OCI-LY3 (cell line): ENCODE measurements at regions not wholly inside any gene's neighbourhood (a gene's known extent, or its start where the extent isn't known, plus 50 kb on each side); places are given as distances from the start of the nearest gene placed in this dataset.

Source experiments
- H2AFZ ChIP-seq: fragments of 200-600, 300-600 bp; shearing (Covaris generic); 2 replicates; pipeline ENCODE4 v1.6.0; 2014; ENCODE audit warnings: antibody characterized with exemption, low read depth, low read length
- H3K27ac ChIP-seq: fragments of 200-600, 300-600 bp; sonication (generic); 2 replicates; pipeline ENCODE4 v1.5.1; 2014; ENCODE audit warnings: mild to moderate bottlenecking, low read length, moderate library complexity, mixed read lengths
- H3K27me3 ChIP-seq: fragments of 200-600, 300-600 bp; sonication (generic); 2 replicates; pipeline ENCODE4 v1.6.1; 2014; ENCODE audit warnings: low read depth, low read length, mixed read lengths
- H3K36me3 ChIP-seq: fragments of 200-600, 300-600 bp; sonication (generic); replicated peaks from 2 replicates; pipeline ENCODE3; 2014; ENCODE audit warnings: low read depth, low read length, mixed read lengths
- H3K4me1 ChIP-seq: fragments of 300-600, 200-600 bp; sonication (generic); 2 replicates; pipeline ENCODE4 v1.6.1; 2014; ENCODE audit warnings: low read length, mixed read lengths
- H3K4me2 ChIP-seq: fragments of 200-600, 300-600 bp; sonication (generic); 2 replicates; pipeline ENCODE4 v1.6.1; 2014; ENCODE audit warnings: low read length, mixed read lengths
- H3K4me3 ChIP-seq: fragments of 300-600, 200-600 bp; sonication (generic); 2 replicates; pipeline ENCODE4 v1.5.1; 2014; ENCODE audit warnings: antibody characterized with exemption, mild to moderate bottlenecking, low read length, moderate library complexity
- H3K79me2 ChIP-seq: fragments of 300-600, 200-600 bp; shearing (Covaris generic); 2 replicates; pipeline ENCODE4 v1.6.1; 2014; ENCODE audit warnings: mild to moderate bottlenecking, low read length, mixed read lengths
- H3K9ac ChIP-seq: fragments of 300-600, 200-600 bp; shearing (Covaris generic); 2 replicates; pipeline ENCODE4 v1.6.0; 2014; ENCODE audit warnings: mild to moderate bottlenecking, low read length, moderate library complexity
- H3K9me3 ChIP-seq: fragments of 200-600, 300-600 bp; shearing (Covaris generic); 2 replicates; pipeline ENCODE4 v1.6.1; 2014; ENCODE audit warnings: low read length, mixed read lengths; ENCODE audit not compliant: insufficient read depth
- H4K20me1 ChIP-seq: fragments of 200-600, 300-600 bp; sonication (generic); 2 replicates; pipeline ENCODE4 v1.6.1; 2016; ENCODE audit warnings: low read length, mixed read lengths; ENCODE audit not compliant: insufficient read depth
- EZH2phosphoT487 ChIP-seq: fragments of 200-600 bp; shearing (Covaris generic); IDR thresholded peaks from 2 replicates; pipeline ENCODE4 v1.6.1; 2018; ENCODE audit warnings: antibody characterized with exemption, mixed run types, low read depth
- TF ChIP-seq, protein P1 (sequence below): fragments of 200-600, 300-600 bp; sonication (generic); IDR thresholded peaks from 2 replicates; pipeline ENCODE4 v1.5.1; 2014; ENCODE audit warnings: antibody characterized with exemption, low read length, low read depth

DNA sequence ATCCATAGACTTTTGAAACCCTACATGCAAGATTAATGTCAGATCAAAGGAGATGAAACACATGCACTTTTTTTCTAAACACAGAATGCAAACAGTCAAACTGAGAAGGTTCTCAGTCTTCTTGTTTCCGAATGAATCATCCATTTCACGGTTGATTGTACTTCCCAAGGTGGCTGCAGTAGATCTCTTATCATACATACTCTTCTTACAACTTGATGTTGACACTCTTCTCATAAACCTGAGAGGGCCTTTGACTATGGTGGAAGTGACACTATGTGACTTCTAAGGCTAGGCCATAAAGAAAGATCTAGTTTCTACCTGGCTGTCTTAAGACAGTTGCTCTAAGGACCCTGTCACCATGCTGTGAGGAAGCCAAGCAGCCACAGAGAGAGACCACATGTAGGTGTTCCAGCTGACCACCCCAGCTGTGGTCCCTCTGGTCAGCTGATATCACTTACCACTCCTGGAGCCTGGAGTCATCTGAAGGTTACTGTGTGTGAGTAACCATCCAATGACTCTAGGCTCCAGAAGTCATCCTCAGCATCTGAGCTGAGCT, 67.2 kb upstream of the HMGA2 start:
- peak overlapping the region; percentile 23 for H3K27ac ChIP-seq
- TF ChIP-seq, protein P1, sequence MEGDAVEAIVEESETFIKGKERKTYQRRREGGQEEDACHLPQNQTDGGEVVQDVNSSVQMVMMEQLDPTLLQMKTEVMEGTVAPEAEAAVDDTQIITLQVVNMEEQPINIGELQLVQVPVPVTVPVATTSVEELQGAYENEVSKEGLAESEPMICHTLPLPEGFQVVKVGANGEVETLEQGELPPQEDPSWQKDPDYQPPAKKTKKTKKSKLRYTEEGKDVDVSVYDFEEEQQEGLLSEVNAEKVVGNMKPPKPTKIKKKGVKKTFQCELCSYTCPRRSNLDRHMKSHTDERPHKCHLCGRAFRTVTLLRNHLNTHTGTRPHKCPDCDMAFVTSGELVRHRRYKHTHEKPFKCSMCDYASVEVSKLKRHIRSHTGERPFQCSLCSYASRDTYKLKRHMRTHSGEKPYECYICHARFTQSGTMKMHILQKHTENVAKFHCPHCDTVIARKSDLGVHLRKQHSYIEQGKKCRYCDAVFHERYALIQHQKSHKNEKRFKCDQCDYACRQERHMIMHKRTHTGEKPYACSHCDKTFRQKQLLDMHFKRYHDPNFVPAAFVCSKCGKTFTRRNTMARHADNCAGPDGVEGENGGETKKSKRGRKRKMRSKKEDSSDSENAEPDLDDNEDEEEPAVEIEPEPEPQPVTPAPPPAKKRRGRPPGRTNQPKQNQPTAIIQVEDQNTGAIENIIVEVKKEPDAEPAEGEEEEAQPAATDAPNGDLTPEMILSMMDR: no peak
- no peak for TF ChIP-seq EZH2phosphoT487
- peak overlapping the region; percentile 50 for H3K4me2 ChIP-seq
- no peak overlapping the region for H3K9ac ChIP-seq
- no peaks in the 10 kb centered on the region for H3K9me3 ChIP-seq
- no peak overlapping the region for H2AFZ ChIP-seq
- H3K27me3 ChIP-seq: peaks cover 65% of the 10 kb centered on the region
- no peaks in the 10 kb centered on the region for H3K79me2 ChIP-seq
- H3K36me3 ChIP-seq: no peaks in the 10 kb centered on the region
- 0 out of 2 replicates have a peak, but pooled peaks cover 4% of the 10 kb centered on the region for H4K20me1 ChIP-seq
- H3K4me1 ChIP-seq: peaks cover 23% of the 10 kb centered on the region
- H3K4me3 ChIP-seq: peak overlapping the region; percentile 8; the same call in 1 of the 2 replicates

DNA sequence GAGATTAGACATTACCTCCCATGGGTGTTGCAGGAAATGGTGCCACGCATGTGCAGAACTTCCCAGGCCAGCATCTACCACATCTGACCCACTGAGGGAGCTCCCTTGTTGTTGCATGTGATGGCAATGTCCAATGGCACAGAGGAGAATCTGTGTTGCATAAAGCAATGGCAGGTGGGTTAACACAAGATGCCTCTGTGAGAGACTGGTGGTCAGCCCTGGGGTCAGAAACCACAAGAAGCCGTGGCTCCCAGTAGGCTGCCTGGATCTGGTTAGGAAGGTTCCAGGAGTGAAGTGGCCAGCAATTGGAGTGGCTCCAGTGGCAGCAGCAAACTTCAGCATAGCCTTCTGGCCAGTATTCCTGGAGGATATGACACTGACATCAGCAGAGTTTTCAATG, 65.9 kb upstream of the HMGA2 start:
- Histone ChIP-seq H3K79me2 (no peaks in the 10 kb centered on the region), H3K4me2 (no peak overlapping the region), H3K36me3 (no peaks in the 10 kb centered on the region), H2AFZ (no peak overlapping the region), H3K4me1 (peaks cover 23% of the 10 kb centered on the region), H3K9me3 (no peaks in the 10 kb centered on the region), H3K9ac (no peak overlapping the region), H4K20me1 (0 out of 2 replicates have a peak, but pooled peaks cover 4% of the 10 kb centered on the region), H3K27ac (no peak overlapping the region), H3K27me3 (peaks cover 59% of the 10 kb centered on the region), H3K4me3 (no peak overlapping the region)
- no peak for TF ChIP-seq EZH2phosphoT487
- TF ChIP-seq, protein P1: no peak

DNA sequence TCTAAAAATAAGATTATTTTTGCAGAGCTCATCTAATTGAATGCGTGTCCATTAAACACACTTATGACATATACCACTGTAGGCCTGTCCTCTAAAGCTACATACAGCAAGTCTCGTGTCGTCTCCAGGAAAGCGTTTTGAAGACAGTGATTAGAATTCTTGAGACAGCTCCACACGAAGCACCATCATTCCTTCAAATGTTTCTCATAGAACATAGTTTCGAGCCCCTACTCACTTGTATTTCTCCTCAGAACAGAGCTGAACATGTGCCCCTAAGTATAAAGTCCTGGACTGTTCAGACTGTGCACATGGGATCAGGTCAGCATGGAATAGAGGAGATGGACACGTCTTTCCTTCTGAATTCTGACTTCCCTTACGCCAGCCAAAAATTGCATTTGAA, 64.5 kb upstream of the HMGA2 start:
- no peaks in the 10 kb centered on the region for H3K36me3 ChIP-seq
- H3K79me2 ChIP-seq: no peaks in the 10 kb centered on the region
- 0 out of 2 replicates have a peak, but pooled peaks cover 4% of the 10 kb centered on the region for H4K20me1 ChIP-seq
- no peak overlapping the region for H3K4me2 ChIP-seq
- no peak overlapping the region for H3K9ac ChIP-seq
- no peak overlapping the region for H2AFZ ChIP-seq
- peaks cover 23% of the 10 kb centered on the region for H3K4me1 ChIP-seq
- peaks cover 46% of the 10 kb centered on the region for H3K27me3 ChIP-seq
- H3K9me3 ChIP-seq: no peaks in the 10 kb centered on the region
- TF ChIP-seq EZH2phosphoT487: no peak
- TF ChIP-seq, protein P1: no peak
- no peak overlapping the region for H3K4me3 ChIP-seq
- no peak overlapping the region for H3K27ac ChIP-seq

DNA sequence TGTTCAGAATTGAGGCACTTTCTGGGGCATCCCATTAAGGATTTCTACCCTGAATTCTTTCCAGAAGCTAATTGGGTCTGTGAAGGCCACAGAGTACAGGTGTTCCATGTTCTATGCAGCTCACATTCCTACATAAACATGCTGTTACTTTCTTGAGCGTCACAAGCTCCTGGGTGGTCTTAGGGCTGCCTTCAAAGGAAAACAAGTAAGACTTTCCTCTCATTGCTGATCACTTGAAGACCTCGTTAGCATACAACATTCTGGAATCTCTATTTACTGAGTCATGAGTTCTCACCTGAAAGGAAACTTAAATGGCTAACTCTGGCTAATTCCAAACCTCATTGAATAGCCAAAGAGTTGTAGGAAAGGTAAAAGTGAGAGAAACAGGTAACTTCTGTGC, 63.0 kb upstream of the HMGA2 start:
- Histone ChIP-seq H3K9me3 (no peaks in the 10 kb centered on the region), H3K4me1 (peaks cover 21% of the 10 kb centered on the region), H3K4me3 (no peak overlapping the region), H2AFZ (no peak overlapping the region), H3K27me3 (peaks cover 35% of the 10 kb centered on the region), H4K20me1 (0 out of 2 replicates have a peak, but pooled peaks cover 4% of the 10 kb centered on the region), H3K27ac (no peak overlapping the region), H3K36me3 (no peaks in the 10 kb centered on the region), H3K9ac (no peak overlapping the region), H3K4me2 (no peak overlapping the region), H3K79me2 (no peaks in the 10 kb centered on the region)
- TF ChIP-seq, protein P1: no peak
- TF ChIP-seq EZH2phosphoT487: no peak
